Panc1 (cell line): ENCODE measurements at regions not wholly inside any gene's neighbourhood (a gene's known extent, or its start where the extent isn't known, plus 50 kb on each side); places are given as distances from the start of the nearest gene placed in this dataset.
"Not testable (repeated sequence)": the region's sequence is repeated elsewhere in the genome, so short reads cannot be mapped to it uniquely, and the experiment has no call there.

Source experiments
- ATAC-seq: fragments of 200-7000 bp; cut with Tn5 transposase; 2 replicates; pipeline ENCODE4 v1.9.1; 2020; ENCODE audit warnings: mild to moderate bottlenecking, moderate library complexity
- BruUV-seq: library from RNA; stranded (reverse); fragments of 400-500 nt; replicated peaks from 2 replicates; lab custom pipeline; 2021; lab: Mats Ljungman, UMichigan
- CTCF ChIA-PET: fragments of 300-600 bp; sonication (Branson Sonifier 250); formaldehyde crosslinking; loops from one replicate; lab custom pipeline; 2022; ENCODE audit warnings: antibody characterized with exemption; lab: Charles Lee
- POLR2A ChIA-PET: fragments of 300-600 bp; sonication (Branson Sonifier 250); formaldehyde crosslinking; loops from one replicate; lab custom pipeline; 2022; ENCODE audit warnings: antibody characterized with exemption; lab: Charles Lee
- DNase-seq: peaks from one replicate; pipeline ENCODE4 v3.0.0-alpha.2; 2010; ENCODE audit warnings: low read depth, low spot score
- H3K27ac ChIP-seq: 2 replicates; pipeline ENCODE4 v1.5.1; 2011; ENCODE audit warnings: mild to moderate bottlenecking, low read length, inconsistent platforms
- H3K27me3 ChIP-seq: fragments of 200-500 bp; sonication (Bioruptor generic); 2 replicates; pipeline ENCODE4 v1.6.0; 2014; ENCODE audit warnings: low read length, inconsistent platforms; ENCODE audit not compliant: control insufficient read depth, insufficient read depth
- H3K36me3 ChIP-seq: fragments of 200-500 bp; sonication (Bioruptor generic); 2 replicates; pipeline ENCODE4 v1.5.1; 2014; ENCODE audit warnings: inconsistent platforms, mild to moderate bottlenecking, low read length, moderate library complexity; ENCODE audit not compliant: control insufficient read depth, insufficient read depth
- H3K4me1 ChIP-seq: 2 replicates; pipeline ENCODE4 v1.5.1; 2011; ENCODE audit warnings: inconsistent platforms, mild to moderate bottlenecking, low read length, moderate library complexity; ENCODE audit not compliant: control insufficient read depth, insufficient read depth
- H3K4me3 ChIP-seq, 2 experiments: 2 replicates each; pipeline ENCODE4 v1.5.1; 2011 to 2012; ENCODE audit warnings: low read depth in 2 of 2, low read length in 2 of 2, mild to moderate bottlenecking in 2 of 2, inconsistent platforms in 1 of 2, moderate library complexity in 1 of 2
- H3K9me3 ChIP-seq: fragments of 200-500 bp; sonication (Bioruptor generic); 2 replicates; pipeline ENCODE4 v1.5.1; 2014; ENCODE audit warnings: low read depth, mild to moderate bottlenecking, inconsistent platforms, low read length, moderate library complexity; ENCODE audit not compliant: control insufficient read depth, insufficient read depth
- POLR2AphosphoS5 ChIP-seq: IDR thresholded peaks from 2 replicates; pipeline ENCODE4 v1.6.1; 2012; ENCODE audit warnings: mild to moderate bottlenecking, low read depth, low read length, moderate library complexity
- SIN3A ChIP-seq: IDR thresholded peaks from 2 replicates; pipeline ENCODE4 v1.6.1; 2012; ENCODE audit warnings: low read depth, mild to moderate bottlenecking, low read length, moderate library complexity, borderline replicate concordance; ENCODE audit not compliant: insufficient read depth
- TCF7L2 ChIP-seq: IDR thresholded peaks from 2 replicates; pipeline ENCODE4 v1.6.1; 2011; ENCODE audit warnings: mild to moderate bottlenecking, low read depth, low read length, inconsistent platforms
- in situ Hi-C: cut with HindIII; loops from 2 replicates; pipeline ENCODE4 v1.10.0; 2016; ENCODE audit warnings: low sequenced_read_pairs, low pct_unique_long_range_greater_than_20kb
- intact Hi-C: fragments of 100-400 bp; cut with micrococcal nuclease; formaldehyde crosslinking; loops from one replicate; pipeline ENCODE4 v1.10.0; 2022; ENCODE audit not compliant: unreplicated experiment
- TF ChIP-seq, protein P1 (sequence below), 2 experiments: IDR thresholded peaks; 2 replicates each; pipeline ENCODE4 v1.6.1; 2011 to 2012; ENCODE audit warnings: low read depth in 2 of 2, control low read depth in 1 of 2, low read length in 1 of 2, mild to moderate bottlenecking in 1 of 2, moderate library complexity in 1 of 2; ENCODE audit not compliant: insufficient read depth in 1 of 2
- TF ChIP-seq, protein P2 (sequence below): fragments of 450-650 bp; IDR thresholded peaks from 2 replicates; pipeline ENCODE4 v1.5.1; 2017; ENCODE audit warnings: mild to moderate bottlenecking

DNA sequence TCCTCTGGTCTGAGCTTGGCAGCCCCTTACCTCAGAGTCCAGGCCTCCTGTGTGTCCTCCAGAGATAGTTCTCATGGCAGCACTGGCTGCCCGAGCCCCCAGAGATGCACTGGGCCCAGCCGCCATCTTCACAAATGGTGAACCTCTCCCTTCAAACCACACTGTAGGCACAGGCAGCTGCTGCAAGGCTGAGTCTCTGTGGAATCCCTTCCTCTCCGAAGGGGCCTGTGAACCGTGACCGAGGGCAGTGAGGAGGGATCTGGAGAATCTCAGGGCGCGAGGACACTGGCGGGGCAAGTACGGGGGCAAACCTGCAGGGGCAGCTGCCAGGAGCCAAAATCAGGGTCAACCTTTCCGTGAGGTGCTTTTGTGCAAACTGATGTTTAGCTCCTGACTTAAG lies 69.5 kb upstream of the CFAP46 start:
- ATAC-seq (no peak), DNase-seq (no peak)
- Histone ChIP-seq H3K9me3 (no peaks in the 10 kb centered on the region), H3K36me3 (no peaks in the 10 kb centered on the region), H3K27me3 (no peaks in the 10 kb centered on the region), H3K4me3 (no peak overlapping the region), H3K4me1 (peaks cover 13% of the 10 kb centered on the region), H3K27ac (no peak overlapping the region)
- intact Hi-C loops, result no loop called here
- BruUV-seq, result no TSS peak
- ChIA-PET POLR2A (no interaction called here), CTCF (no interaction called here)
- in situ Hi-C loops, result no loop called here
- TF ChIP-seq POLR2AphosphoS5, result no peak
- no peak for TF ChIP-seq SIN3A
- no peak for TF ChIP-seq TCF7L2
- TF ChIP-seq, protein P1, sequence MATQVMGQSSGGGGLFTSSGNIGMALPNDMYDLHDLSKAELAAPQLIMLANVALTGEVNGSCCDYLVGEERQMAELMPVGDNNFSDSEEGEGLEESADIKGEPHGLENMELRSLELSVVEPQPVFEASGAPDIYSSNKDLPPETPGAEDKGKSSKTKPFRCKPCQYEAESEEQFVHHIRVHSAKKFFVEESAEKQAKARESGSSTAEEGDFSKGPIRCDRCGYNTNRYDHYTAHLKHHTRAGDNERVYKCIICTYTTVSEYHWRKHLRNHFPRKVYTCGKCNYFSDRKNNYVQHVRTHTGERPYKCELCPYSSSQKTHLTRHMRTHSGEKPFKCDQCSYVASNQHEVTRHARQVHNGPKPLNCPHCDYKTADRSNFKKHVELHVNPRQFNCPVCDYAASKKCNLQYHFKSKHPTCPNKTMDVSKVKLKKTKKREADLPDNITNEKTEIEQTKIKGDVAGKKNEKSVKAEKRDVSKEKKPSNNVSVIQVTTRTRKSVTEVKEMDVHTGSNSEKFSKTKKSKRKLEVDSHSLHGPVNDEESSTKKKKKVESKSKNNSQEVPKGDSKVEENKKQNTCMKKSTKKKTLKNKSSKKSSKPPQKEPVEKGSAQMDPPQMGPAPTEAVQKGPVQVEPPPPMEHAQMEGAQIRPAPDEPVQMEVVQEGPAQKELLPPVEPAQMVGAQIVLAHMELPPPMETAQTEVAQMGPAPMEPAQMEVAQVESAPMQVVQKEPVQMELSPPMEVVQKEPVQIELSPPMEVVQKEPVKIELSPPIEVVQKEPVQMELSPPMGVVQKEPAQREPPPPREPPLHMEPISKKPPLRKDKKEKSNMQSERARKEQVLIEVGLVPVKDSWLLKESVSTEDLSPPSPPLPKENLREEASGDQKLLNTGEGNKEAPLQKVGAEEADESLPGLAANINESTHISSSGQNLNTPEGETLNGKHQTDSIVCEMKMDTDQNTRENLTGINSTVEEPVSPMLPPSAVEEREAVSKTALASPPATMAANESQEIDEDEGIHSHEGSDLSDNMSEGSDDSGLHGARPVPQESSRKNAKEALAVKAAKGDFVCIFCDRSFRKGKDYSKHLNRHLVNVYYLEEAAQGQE (IDR thresholded peaks at IDR 0.05; ENCODE audit: insufficient read depth in 1 of 2, low read depth in 2 of 2, low read length in 1 of 2), result no peak
- TF ChIP-seq, protein P2, sequence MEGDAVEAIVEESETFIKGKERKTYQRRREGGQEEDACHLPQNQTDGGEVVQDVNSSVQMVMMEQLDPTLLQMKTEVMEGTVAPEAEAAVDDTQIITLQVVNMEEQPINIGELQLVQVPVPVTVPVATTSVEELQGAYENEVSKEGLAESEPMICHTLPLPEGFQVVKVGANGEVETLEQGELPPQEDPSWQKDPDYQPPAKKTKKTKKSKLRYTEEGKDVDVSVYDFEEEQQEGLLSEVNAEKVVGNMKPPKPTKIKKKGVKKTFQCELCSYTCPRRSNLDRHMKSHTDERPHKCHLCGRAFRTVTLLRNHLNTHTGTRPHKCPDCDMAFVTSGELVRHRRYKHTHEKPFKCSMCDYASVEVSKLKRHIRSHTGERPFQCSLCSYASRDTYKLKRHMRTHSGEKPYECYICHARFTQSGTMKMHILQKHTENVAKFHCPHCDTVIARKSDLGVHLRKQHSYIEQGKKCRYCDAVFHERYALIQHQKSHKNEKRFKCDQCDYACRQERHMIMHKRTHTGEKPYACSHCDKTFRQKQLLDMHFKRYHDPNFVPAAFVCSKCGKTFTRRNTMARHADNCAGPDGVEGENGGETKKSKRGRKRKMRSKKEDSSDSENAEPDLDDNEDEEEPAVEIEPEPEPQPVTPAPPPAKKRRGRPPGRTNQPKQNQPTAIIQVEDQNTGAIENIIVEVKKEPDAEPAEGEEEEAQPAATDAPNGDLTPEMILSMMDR, result no peak

- intact Hi-C loops, H3K27ac ChIP-seq, H3K4me3 ChIP-seq, H3K9me3 ChIP-seq, H3K36me3 ChIP-seq, in situ Hi-C loops, BruUV-seq, POLR2A ChIA-PET, ATAC-seq, CTCF ChIA-PET, H3K27me3 ChIP-seq, DNase-seq: not testable (repeated sequence)
- peaks cover 13% of the 10 kb centered on the region for H3K4me1 ChIP-seq
Measured at GRCh38 chr10:133011393-133011792, 69.0 kb upstream of the CFAP46 start.

GRCh38 chr10:133010843-133011179 lies 68.4 kb upstream of the CFAP46 start:
- H3K4me3 ChIP-seq, ATAC-seq, H3K27ac ChIP-seq, BruUV-seq, CTCF ChIA-PET, POLR2A ChIA-PET, in situ Hi-C loops, intact Hi-C loops, H3K27me3 ChIP-seq, DNase-seq, H3K9me3 ChIP-seq, H3K36me3 ChIP-seq: not testable (repeated sequence)
- H3K4me1 ChIP-seq, result peaks cover 13% of the 10 kb centered on the region
